ELR (cell line): ENCODE measurements at regions not wholly inside any gene's neighbourhood (a gene's known extent, or its start where the extent isn't known, plus 50 kb on each side); places are given as distances from the start of the nearest gene placed in this dataset.
A peak's percentile ranks its signal among the peaks of the same experiment; 100 is the strongest.
"Not testable (repeated sequence)": the region's sequence is repeated elsewhere in the genome, so short reads cannot be mapped to it uniquely, and the experiment has no call there.

Source experiments
- DNase-seq: peaks from one replicate; pipeline ENCODE4 v3.0.0-alpha.2; 2015; ENCODE audit warnings: low read depth

DNA sequence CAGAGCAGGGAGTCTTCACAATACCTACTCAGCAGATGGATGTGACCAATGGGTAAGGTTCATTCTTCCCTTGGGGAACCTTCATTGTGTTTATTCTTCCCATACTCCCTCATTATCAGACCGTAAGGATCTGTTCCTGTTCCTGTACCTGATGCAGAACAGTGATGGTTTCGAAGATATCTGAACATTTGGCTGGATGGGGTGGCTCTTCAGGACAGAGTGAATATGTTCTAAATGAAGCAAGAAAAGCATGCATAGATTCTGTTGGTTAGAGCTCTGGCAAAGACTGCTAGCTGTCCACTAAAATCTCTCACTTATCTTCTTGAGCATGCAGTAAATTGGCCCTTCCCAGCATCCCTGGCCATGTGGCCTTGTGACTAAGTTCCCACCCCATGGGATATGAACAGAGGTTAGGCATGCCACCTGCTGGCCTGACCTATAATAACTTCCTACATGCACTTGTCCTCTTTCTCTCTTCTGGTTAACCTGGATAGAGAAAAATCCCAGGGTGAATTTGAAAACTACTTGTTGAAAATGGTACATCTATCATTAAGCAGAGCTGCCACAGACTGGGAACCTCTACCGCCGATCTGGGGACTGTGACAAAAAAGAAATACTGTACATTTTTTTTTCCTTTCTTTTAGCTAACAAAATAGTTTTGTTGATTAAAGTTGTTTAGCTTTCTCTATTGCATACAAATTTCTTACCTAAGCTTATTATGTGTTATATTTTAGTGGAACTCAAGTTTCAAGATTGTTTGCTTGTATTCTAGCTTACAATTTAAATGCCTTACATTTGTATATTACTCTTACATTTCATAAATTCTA lies 60.0 kb upstream of the BANK1 start:
- peak; percentile 71 for DNase-seq

DNA sequence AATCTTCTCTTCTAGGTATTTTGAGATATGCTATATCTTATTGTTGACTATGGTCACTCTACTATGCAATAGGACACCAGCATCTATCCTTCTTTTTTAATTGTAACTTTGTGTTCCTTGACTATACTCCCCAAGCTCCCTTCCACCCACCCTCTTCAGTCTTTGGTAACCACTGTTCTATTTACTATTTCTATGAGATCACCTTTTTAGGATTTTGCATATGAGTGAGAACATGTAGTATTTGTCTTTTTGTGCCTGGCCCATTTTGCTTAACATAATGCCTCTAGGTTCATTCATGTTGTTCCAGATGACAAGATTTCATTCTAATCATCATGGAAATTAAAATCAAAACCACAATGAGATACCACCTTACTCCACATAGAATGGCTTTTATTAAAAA lies 63.3 kb upstream of the BANK1 start:
- no peak for DNase-seq

DNA sequence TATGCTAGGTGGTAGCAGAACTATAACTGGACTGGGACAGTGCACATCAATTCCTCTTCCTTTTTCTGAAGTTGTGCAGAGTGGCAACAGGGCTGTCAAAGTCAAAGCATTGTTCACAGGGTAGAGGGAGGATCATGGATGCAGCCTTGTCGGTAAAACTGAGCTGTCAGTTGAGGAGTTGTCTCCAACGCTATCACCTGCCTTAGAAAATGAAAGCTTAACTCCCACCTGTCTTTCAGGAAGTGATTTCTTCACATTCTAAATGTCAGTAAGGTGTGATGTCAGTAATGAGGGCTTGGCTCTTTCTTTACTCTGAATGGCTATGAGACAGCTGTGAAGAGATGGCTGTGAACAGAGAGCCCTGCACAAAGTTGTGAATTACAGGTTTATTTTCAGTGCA lies 66.4 kb upstream of the BANK1 start:
- DNase-seq: no peak

DNA sequence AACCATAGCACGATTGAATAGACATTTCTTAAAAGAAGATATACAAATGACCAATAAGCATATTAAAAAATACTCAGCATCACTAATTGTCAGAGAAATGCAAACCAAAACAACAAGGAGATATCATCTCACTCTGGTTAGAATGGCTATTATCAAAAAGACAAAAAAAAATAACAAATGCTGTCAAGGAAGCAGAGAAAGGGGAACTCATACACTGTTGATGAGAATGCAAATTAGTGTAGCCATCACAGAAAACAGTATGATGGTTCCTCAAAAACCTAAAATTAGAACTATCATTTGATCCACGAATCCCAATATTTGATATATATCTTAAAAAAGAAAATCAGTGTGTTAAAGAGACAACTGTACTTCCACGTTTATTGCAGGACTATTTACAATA lies 71.7 kb upstream of the BANK1 start:
- no peak for DNase-seq

DNA sequence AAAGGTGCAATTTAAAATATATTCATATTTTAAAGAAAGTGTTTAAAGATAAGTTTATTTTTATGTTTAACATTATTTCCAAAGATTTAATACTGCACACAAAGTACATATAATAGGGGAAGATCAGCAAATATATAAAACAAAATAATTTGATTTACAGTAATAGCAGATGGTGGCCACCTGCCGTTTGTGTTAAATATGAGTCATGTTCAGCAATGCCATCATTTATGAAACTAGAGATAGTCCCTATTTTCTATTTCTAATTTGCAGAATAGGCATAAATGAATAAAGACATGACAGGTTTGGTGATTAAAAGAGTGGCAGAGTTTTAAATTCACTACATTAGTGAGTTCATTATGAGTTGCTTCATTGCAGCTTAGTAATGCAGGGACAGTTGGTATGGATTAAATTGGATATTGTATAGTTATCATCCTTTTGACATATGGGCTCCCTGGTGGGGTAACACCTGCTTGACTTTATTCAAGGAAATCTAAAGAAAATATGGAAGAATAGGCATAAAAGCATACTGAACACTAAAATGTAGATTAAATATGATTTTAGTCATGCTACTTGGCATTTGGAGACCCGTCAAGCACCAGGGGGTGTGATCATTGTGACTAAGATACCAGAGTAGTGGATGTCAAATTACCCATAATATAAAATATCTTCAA lies 78.8 kb upstream of the BANK1 start:
- peak; percentile 2 for DNase-seq

DNA sequence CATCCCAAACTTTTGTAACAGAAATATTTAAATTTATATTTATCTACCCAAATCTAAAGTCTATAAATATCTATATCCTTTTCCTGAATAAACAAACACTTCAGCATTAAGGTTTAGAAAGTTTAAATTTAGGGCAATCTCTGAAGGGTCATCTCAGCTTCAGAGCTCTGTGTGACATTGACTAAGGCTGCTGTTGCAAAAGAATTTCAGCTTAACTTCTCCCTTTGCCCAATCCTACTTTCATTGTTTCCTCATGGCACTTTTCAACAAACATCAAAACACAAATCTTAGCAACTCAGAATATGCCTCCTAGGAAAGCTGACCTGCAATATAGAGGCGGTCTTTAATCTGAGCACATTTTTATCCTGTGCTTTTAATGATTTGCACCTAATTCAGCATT lies 79.7 kb upstream of the BANK1 start:
- DNase-seq: no peak

DNA sequence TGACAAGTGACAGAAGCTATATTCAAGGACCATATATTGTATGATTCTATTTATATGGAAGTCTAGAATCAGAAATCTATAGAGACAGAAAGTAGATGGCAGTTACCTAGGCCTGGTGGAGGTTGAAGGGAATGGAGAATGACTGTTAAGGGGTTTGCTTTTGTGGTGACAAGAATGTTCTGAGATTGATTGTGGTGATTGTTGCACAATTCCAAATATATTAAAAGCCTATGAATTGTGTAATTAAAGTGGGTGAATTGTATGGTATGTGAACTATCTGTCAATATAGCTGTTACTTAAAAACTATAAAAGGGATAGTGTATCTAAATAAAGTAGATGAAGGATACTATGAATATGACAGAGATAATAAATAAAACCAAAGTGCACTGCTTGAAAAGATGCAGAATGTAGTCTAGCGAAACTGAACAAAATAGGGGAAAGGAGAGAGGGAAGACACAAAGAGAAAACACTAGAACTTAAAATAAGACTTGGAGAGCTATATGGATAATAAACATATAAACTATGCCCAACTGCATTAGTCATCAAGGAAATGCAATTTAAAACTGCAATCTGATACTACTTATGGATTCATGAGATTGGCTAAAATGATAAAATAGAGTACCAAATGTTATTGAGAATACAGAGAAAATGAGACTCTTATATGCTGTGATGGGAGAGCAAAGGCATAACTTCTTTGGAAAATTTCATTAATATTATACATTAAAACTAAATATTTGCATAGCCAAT lies 82.1 kb upstream of the BANK1 start:
- DNase-seq: peak; percentile 3

DNA sequence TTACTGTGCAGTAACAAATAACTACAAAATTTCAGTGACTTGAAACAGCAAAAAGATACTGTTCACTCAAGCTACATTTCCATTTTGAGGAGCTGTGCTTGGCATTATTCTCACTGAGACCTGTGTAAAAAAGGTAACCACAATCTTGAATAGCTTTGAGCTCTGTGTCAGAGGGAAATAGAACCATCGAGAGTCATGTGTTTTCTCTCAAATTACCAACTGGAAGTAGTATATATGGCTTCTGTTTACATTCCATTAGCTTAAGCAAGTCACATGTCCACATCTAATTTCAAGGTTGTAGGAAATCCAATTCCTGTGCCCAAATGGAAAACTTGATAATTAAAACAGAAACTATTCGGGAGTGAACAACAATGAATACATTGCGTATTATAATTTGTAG lies 82.9 kb upstream of the BANK1 start:
- DNase-seq: peak; percentile 13

DNA sequence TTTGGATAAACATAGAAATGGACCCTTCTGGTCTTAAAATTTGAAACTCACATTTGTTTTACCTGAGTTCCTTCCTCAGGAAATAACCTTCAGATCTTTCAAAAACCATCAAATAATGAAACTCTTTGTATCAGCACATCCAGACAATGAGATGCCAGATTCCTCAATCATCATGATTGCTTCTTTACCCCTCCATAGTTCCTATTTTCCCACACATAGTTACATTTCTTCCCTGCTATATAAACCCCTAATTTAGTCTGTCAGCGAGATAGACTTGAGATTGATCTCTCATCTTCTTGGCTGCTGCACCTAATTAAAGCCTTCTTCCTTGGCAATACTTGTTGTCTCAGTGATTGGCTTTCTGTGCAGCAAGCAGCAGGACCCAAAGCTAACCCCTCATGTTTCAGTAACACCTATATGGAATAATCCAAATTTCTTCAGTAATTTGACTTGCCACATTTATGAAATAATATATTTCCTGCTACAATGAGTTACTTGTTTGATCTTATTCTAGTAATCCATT lies 83.9 kb upstream of the BANK1 start:
- DNase-seq: no peak

DNA sequence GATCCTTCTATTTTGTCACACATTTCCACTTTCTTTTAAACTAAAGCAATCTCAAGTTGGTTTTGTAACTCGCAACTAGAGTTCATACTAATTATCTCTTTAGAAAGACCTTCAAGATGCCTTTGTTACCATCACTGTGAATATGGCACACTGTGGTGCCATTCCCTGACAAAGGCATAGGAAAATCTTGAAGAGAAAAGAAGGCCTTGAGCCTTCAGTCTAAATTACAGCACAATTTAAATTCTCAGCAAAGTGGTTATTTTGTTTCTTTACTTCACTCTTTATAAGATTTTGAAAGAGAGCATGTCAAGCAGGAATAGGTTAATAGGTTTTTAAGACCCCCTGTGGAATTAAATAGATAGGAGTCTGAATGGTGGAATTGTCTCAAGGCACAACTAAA lies 89.0 kb upstream of the BANK1 start:
- DNase-seq: no peak

DNA sequence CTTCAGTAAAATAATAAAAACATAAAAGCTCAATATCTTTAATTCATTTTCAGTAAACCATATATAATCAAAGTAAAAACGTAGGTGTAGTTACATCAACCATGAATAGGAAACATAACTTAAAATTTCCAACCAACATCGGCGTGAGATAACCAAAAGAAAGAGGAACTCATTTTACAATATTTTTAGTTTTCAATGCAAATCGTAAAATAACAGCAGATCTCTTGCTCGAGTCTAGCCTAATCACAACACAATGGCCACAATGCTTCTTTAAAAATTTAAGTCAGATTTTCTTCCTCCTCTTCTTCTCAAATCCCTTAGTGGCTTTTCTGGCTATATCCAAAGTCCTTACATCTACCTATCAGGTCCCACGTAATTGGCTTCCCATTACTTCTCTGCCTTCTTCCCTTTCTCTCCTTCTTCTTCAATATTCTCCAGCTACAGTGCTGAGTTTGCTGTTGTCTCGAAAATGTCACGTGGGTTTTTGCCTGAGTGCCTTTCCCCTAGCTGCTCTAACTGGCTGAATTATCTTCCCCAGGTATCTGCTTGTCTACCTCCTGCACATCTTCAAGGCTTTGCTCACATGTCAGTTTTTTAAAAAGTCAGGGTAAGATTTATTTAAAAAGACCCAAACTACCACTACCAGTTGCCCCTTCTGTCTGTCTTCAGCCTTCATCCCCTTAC lies 90.9 kb upstream of the BANK1 start:
- no peak for DNase-seq

DNA sequence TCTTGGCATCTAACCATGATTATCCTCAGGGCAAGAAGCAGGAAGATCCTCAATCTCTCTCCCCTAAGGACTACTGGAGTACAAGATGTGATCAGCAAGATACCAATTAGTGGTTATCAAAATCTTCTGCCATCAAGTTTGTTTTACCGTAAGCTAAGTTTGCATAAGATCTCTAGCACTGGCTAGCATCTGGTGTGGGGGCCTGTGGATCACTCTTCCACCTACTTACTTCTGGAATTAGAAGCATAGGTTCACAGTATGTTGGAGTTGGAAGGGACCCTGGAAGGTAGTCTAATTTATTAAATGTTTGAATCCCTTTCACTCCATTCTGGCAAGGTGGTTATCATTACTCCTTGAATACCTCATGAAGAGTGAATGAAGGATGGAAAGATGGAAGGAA lies 93.3 kb upstream of the BANK1 start:
- DNase-seq: no peak

DNA sequence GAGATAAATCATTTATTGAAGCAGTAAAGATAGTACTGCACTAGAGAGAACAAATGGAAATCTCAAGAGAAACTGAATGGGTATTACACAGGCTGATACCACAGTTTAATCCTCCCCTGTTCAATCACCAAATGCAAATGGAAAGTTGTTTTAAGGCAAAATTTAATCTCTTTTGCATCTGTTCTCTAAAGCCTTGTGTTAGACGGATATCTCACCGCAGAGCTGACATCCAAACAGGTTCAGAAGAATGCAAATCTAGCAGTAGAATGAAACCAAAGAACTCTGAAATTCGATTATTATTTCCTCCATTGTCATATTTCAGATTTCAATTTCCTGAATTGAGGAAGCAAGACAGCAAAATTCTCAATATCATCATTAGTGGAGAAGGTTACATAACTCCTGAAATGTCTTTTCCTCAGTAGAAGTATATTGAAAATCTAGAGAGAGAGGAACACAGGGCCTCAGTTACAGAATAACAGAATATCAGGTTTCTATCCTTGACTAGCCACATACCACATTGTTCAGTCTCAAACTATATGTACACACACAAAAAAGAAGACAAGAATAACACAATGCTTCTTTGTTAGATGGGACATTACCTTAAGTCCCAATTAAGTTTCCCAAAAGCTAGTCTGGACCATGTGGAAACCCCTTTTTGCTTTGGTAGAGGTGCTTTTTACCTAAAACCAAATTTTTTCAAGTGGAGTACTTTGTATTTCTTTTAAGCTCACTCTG lies 94.1 kb upstream of the BANK1 start:
- DNase-seq: no peak

DNA sequence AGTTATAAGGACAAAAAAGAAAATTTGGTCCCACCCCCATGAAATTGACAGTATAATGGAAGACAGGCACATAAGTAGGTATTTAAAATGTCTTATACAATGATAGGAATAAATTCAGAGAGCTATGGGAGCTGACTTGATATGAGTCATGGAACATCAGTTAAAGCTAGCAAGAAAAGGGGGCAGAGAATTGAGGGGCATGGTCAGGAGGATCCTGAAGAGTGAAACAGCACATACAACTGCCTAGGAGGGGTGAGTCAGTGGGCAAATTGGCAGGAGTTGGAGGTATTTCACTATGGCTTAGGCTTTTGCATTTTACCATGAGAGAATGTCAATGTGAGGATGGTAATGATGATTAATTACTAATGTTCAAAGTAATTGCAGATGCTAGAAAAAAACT lies 95.4 kb upstream of the BANK1 start:
- DNase-seq: peak; percentile 2

DNA sequence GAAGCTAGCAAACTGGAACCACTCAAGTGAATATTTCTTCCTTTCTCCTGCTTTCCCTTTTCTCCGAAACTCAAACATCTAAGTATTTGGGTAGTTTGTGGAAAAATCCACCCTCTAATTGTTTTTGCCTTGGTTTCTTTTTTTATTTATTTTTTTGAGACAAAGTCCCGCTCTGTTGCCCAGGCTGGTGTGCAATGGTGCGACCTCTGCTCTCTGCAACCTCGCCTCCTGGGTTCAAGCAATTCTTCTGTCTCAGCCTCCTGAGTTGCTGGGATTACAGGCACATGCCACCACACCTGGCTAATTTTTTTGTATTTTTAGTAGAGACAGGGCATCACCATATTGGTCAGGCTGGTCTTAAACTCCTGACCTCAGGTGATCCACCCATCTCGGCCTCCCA lies 96.1 kb upstream of the BANK1 start:
- not testable (repeated sequence) for DNase-seq

DNA sequence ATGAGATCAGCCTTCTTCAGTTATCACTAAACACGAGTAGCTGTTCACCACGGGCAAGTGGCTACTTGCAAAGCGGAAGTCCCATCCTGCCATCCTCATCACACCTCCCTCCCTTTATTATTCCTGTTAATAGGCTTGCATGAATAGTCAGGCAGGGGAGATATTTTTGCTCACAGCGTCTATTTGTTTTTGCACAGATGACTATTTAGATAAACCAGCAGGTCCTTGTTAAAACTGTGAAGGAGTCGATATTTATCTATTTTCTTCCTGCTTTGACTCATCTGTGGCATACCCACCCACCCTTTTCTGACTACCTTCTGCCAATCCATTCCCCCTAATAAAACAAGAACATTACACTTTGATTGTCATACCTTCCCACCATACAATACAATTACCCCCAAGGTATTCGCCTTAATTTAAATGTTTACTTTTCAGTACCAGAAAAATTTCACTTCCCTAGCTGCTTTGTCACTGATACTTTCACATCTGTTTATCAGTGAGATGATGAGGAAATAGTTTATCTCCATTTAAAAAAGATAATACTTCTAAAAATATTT lies 96.6 kb upstream of the BANK1 start:
- no peak for DNase-seq

DNA sequence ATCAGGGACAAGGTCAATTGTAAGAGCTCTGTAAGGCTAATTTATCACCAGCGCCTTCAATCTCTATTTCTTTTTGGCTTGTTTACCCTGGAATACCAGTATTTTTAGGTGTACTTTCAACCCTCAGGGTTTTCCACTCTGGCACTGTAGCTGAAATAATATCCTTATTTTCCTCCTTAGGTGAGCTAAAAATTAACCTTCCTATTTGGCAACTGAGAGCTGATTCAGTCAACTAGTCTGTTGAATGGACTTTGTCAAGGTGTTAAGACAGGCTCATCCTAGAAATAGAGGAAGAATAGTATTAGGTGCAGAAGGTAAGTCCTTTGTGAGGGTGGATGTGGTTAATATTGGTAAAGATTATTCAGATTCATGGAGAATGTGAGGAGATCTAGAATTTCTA lies 101.3 kb upstream of the BANK1 start:
- DNase-seq: no peak

DNA sequence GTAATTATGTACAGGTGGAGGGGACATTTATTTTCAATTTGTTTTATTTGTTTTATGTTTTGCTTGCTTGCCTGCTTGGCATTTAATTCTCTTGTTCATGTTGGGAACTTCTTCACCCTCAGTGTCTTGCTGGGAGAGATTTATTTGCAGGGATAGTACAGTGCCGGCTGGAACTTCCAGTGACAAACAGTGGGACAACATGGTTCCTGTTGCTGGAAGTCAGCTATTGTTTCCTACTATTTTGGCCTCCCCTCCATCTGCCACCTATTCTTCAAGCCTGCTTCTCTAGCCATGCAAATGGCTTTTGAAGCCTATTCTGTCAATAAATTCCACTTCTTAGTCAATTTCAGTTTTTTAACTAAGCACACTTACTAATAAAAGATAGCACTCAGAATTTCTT lies 105.4 kb upstream of the BANK1 start:
- no peak for DNase-seq

DNA sequence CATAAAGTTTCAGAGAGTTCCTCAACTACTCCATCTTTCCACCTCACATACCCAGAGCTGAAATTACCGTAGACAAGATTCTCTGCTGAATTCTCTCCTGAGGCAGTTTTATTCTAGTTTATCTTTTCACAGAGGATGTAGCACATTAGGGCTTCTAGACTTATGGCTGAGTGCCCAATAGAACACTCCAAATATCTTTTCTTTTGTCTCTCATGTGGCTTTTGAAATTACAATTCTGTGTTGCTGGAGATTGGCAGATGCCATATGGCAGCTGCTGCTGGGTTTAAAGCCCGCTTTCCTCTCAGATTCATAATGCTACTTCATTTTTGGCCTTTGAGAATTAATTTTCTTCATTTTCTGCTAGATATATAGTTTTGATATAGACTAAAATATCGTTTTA lies 107.6 kb upstream of the BANK1 start:
- no peak for DNase-seq

DNA sequence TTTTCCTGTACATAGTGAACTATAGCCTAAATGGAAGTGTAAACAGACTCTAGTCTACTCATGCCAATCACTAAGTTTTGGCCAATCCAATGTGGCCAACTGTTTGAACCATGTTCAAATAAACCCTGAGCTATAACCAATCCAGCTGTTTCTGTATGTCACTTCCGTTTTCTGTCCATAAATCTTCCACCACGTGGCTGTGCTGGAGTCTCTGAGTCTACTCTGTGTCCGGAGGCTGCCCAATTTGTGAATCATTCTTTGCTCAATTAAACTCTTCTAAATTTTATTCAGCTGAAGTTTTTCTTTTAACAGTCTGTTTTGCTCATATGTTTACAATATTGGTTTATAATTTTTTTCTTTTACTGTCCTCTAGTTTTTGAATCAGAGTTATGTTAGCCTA lies 112.3 kb upstream of the BANK1 start:
- DNase-seq: peak; percentile 31

DNA sequence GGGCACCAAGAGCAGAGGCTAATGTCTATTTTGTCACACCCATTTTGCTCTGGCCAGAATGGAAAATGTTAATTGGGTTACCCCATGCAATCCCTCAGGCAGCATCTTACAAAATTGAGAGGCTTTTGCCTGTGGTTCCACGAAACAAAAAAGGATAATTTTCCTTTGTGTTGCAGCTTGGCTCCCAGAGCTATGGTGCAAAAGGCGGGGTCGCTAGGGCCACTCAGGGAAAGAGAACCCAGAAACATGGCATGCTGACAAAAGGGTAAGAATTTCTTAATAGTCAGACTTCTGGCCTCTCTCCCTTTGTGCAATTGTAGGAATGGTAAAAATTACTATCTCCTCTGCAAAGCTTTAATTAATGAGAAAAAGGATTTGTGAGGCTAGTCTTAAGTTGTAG lies 119.6 kb upstream of the BANK1 start:
- no peak for DNase-seq
